Ovary (tissue), 7 donors: ENCODE measurements at regions not wholly inside any gene's neighbourhood (a gene's known extent, or its start where the extent isn't known, plus 50 kb on each side); places are given as distances from the start of the nearest gene placed in this dataset.

Experiments used
- DNase-seq, 5 donors: peaks; one replicate each; pipeline ENCODE4 v3.0.0-alpha.2; 2019 to 2020
- H3K27ac ChIP-seq, 2 donors: fragments of 200-600 bp; one replicate each; pipeline versions ENCODE4 v1.5.1 to v1.8.0; 2019 to 2022
- H3K27me3 ChIP-seq: fragments of 200-600 bp; one replicate; pipeline ENCODE4 v1.8.0; 2022
- H3K36me3 ChIP-seq: fragments of 200-600 bp; sonication (generic); one replicate; pipeline ENCODE4 v1.5.1; 2019
- H3K4me1 ChIP-seq: one replicate; pipeline ENCODE4 v1.8.1; 2013; ENCODE audit warnings: mild to moderate bottlenecking, moderate library complexity; ENCODE audit not compliant: insufficient read depth
- H3K4me3 ChIP-seq: fragments of 200-600 bp; sonication (generic); one replicate; pipeline ENCODE4 v1.5.1; 2017
- H3K9me3 ChIP-seq, 2 donors: fragments of 200-600 bp in 1 of 2; sonication (generic) in 1 of 2; one replicate each; pipeline versions ENCODE4 v1.5.1 to v1.8.1; 2013 to 2019; ENCODE audit warnings: mild to moderate bottlenecking in 1 of 2, moderate library complexity in 1 of 2
- EP300 ChIP-seq: sonication (generic); formaldehyde crosslinking; IDR thresholded peaks from one replicate; pipeline ENCODE4 v1.6.1; 2017; ENCODE audit warnings: antibody characterized with exemption
- POLR2A ChIP-seq: fragments of 450-650 bp; IDR thresholded peaks from one replicate; pipeline ENCODE4 v1.6.1; 2017; ENCODE audit warnings: antibody characterized with exemption, mild to moderate bottlenecking, moderate library complexity
- WGBS, 3 donors: extraction: QIAGEN DNeasy Blood & Tissue Kit in 1 of 3; methylation state at CpG; one replicate each; pipeline versions ENCODE4 v1.1.5 to v1.1.7; 2013 to 2017; 5-methylcytosine and 5-hydroxymethylcytosine counted together
- intact Hi-C, 4 donors: fragments of 100-400 bp; cut with DNase I; formaldehyde crosslinking; loops; one replicate each; pipeline versions ENCODE4 v1.11.0 to v1.15.1; 2022 to 2023
- TF ChIP-seq, protein P1 (sequence below), 3 donors: fragments of 450-650 bp in 2 of 3; fragments of 200-600 bp in 1 of 3; IDR thresholded peaks; one replicate each; pipeline versions ENCODE4 v1.5.1 to v1.8.0; 2016 to 2022; ENCODE audit warnings: antibody characterized with exemption in 3 of 3, mild to moderate bottlenecking in 1 of 3
- donor health status: DM: no; HTN: no; CAD: no; lungs with moderate emphysema.
- donor health status: DM: no; HTN: no; CAD: no.
- donor health status: Bipolar disorder and iron deficiency.
- donor health status: DM: no; HTN: no; CAD: no.
- donor health status: DM: yes; HTN: yes; CAD: no.

DNA sequence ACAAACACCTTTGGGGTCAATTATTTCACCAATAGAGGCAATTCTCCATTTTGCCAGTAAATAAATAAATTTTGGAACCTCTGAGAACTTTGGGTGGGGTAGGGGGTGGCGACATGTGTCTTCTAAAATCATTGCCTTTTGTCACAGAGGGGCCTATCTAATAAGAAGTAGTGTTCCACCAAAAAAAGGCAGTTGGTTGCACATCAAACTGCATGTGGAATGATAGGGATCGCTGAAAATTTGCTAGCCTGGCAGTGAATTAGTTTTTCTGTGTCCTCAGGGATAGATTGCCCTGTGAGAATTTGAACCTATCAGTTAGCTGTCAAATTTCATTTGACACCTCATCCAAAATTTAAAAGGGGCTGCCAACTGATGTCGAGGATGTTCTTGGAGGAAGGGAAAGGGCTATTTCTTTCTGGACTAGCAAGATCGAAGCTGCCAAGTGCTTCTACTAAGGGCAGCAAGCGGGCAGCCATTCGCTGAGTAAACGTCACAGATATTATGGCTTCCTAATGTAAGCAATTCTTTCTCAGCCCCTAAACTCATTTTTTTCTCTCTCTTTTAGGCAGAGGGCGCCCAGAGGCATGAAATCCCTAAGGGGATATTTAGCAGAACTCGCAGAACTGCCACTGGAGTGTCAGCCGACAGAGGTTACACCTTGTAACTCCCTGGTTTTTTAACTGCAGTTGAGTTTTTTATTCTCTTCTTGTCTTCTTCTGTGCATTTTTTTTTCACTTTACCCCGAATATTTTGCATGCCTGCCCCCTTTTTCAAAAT is 2208.1 kb upstream of the WWC1 start:
- H3K4me1 ChIP-seq, result no peaks in the 10 kb centered on the region
- no peak for DNase-seq
- H3K36me3 ChIP-seq, result no peaks in the 10 kb centered on the region
- no peaks in the 10 kb centered on the region for H3K27me3 ChIP-seq
- H3K4me3 ChIP-seq, result no peak overlapping the region
- intact Hi-C loops, result no loop called here
- WGBS, 3 donors, result 64 to 72% (median 67%) methylated on average over 11 of the region's 11 CpGs
- H3K9me3 ChIP-seq, result no peaks in the 10 kb centered on the region
- H3K27ac ChIP-seq, result no peak overlapping the region
- TF ChIP-seq EP300 (no peak), POLR2A (no peak)
- TF ChIP-seq, protein P1, sequence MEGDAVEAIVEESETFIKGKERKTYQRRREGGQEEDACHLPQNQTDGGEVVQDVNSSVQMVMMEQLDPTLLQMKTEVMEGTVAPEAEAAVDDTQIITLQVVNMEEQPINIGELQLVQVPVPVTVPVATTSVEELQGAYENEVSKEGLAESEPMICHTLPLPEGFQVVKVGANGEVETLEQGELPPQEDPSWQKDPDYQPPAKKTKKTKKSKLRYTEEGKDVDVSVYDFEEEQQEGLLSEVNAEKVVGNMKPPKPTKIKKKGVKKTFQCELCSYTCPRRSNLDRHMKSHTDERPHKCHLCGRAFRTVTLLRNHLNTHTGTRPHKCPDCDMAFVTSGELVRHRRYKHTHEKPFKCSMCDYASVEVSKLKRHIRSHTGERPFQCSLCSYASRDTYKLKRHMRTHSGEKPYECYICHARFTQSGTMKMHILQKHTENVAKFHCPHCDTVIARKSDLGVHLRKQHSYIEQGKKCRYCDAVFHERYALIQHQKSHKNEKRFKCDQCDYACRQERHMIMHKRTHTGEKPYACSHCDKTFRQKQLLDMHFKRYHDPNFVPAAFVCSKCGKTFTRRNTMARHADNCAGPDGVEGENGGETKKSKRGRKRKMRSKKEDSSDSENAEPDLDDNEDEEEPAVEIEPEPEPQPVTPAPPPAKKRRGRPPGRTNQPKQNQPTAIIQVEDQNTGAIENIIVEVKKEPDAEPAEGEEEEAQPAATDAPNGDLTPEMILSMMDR (IDR thresholded peaks at IDR 0.05), result no peak

GRCh38 chr5:166086568-166086967 is 2204.9 kb upstream of the WWC1 start:
- Histone ChIP-seq H3K27me3 (no peaks in the 10 kb centered on the region), H3K36me3 (no peaks in the 10 kb centered on the region), H3K27ac (no peak overlapping the region), H3K4me3 (no peak overlapping the region), H3K9me3 (no peaks in the 10 kb centered on the region), H3K4me1 (no peaks in the 10 kb centered on the region)
- intact Hi-C loops, result no loop called here
- TF ChIP-seq, protein P1 (IDR thresholded peaks at IDR 0.05), result no peak
- TF ChIP-seq EP300 (no peak), POLR2A (no peak)
- WGBS, 3 donors, result 43 to 48% (median 47%) methylated on average over 2 of the region's 2 CpGs
- no peak for DNase-seq

- WGBS, 3 donors, result 42 to 50% (median 45%) methylated on average over 3 of the region's 3 CpGs
- Histone ChIP-seq H3K4me3 (no peak overlapping the region), H3K27ac (no peak overlapping the region), H3K36me3 (no peaks in the 10 kb centered on the region), H3K4me1 (no peaks in the 10 kb centered on the region), H3K9me3 (peaks cover 0 to 3% of the 10 kb centered on the region in 2 donors), H3K27me3 (no peaks in the 10 kb centered on the region)
- DNase-seq, result no peak
- TF ChIP-seq, protein P1 (IDR thresholded peaks at IDR 0.05), result no peak
- intact Hi-C loops, result no loop called here
Measured at GRCh38 chr5:166088389-166089039, 2202.9 kb upstream of the WWC1 start.

DNA sequence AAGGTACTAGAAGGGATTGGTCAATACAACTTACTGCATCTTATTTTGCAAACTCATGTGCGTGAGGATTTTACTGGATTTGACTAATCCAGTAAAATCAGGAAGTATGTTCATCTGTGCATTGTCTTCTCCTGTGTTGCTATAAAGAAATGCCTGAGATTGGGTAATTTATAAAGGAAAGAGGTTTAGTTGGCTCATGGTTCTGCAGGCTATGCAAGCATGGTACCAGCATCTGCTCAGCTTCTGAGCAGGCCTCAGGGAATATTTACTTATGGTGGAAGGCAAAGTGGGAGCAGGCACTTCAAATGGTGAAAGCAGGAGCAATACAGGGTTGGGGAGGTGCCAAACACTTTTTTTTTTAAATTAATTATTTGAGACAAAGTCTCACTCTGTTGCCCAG is 2199.5 kb upstream of the WWC1 start:
- DNase-seq, result no peak
- peaks cover 0 to 3% of the 10 kb centered on the region in 2 donors for H3K9me3 ChIP-seq
- no peaks in the 10 kb centered on the region for H3K27me3 ChIP-seq
- WGBS, 3 donors, result 94 to 99% (median 98%) methylated on average over 1 of the region's 1 CpG
- intact Hi-C loops, result no loop called here
- TF ChIP-seq POLR2A, result no peak
- TF ChIP-seq, protein P1 (IDR thresholded peaks at IDR 0.05), result no peak
- TF ChIP-seq EP300, result no peak
- H3K27ac ChIP-seq, result no peak overlapping the region
- no peak overlapping the region for H3K4me3 ChIP-seq
- no peaks in the 10 kb centered on the region for H3K36me3 ChIP-seq
- no peaks in the 10 kb centered on the region for H3K4me1 ChIP-seq
